Spleen (tissue), 11 donors: ENCODE measurements at regions not wholly inside any gene's neighbourhood (a gene's known extent, or its start where the extent isn't known, plus 50 kb on each side); places are given as distances from the start of the nearest gene placed in this dataset.

Experiments
- DNase-seq: peaks from one replicate; pipeline ENCODE4 v3.0.0-alpha.2; 2020
- H3K27ac ChIP-seq, 8 donors: fragments of 200-600 bp; sonication (generic) in 7 of 8; 1 replicate in 4 of 8; 2 replicates in 4 of 8; pipeline versions ENCODE4 v1.5.0 to v1.8.0; 2016 to 2021; ENCODE audit warnings: inconsistent platforms in 4 of 8, mild to moderate bottlenecking in 4 of 8, moderate library complexity in 1 of 8
- H3K27me3 ChIP-seq, 7 donors: fragments of 200-600 bp; sonication (generic) in 6 of 7; replicated peaks in 1 of 7; 1 replicate in 4 of 7; 2 replicates in 3 of 7; pipeline versions ENCODE4 v1.5.0 to v1.8.0; 2016 to 2021; ENCODE audit warnings: inconsistent platforms in 3 of 7, mild to moderate bottlenecking in 1 of 7
- H3K36me3 ChIP-seq, 6 donors: fragments of 200-600 bp; sonication (generic) in 5 of 6; 1 replicate in 4 of 6; 2 replicates in 2 of 6; pipeline versions ENCODE4 v1.5.0 to v1.8.0; 2016 to 2021; ENCODE audit warnings: inconsistent platforms in 2 of 6
- H3K4me1 ChIP-seq, 6 donors: fragments of 200-600 bp; sonication (generic) in 5 of 6; 1 replicate in 3 of 6; 2 replicates in 3 of 6; pipeline versions ENCODE4 v1.5.0 to v1.8.0; 2016 to 2021; ENCODE audit warnings: inconsistent platforms in 3 of 6
- H3K4me3 ChIP-seq, 8 donors: fragments of 200-600 bp; sonication (generic) in 7 of 8; 1 replicate in 4 of 8; 2 replicates in 4 of 8; pipeline versions ENCODE4 v1.5.0 to v1.8.0; 2016 to 2021; ENCODE audit warnings: inconsistent platforms in 4 of 8, mild to moderate bottlenecking in 4 of 8, moderate library complexity in 2 of 8
- H3K9me3 ChIP-seq, 8 donors: fragments of 200-600 bp; sonication (generic) in 7 of 8; 1 replicate in 4 of 8; 2 replicates in 4 of 8; pipeline versions ENCODE4 v1.5.0 to v1.8.0; 2016 to 2021; ENCODE audit warnings: inconsistent platforms in 4 of 8
- CTCF ChIP-seq, 11 experiments: fragments of 200-600 bp in 7 of 11; fragments of 450-650 bp in 4 of 11; sonication (generic) in 4 of 11; IDR thresholded peaks in 8 of 11; conservative IDR thresholded peaks in 3 of 11; 1 replicate in 7 of 11; 2 replicates in 4 of 11; pipeline versions ENCODE4 v1.4.0 to v1.8.0; 2016 to 2021; ENCODE audit warnings: antibody characterized with exemption in 11 of 11, inconsistent platforms in 4 of 11, mild to moderate bottlenecking in 1 of 11
- POLR2A ChIP-seq, 3 donors: fragments of 450-650 bp; IDR thresholded peaks; one replicate each; pipeline ENCODE4 v1.5.1; 2017; ENCODE audit warnings: antibody characterized with exemption in 3 of 3, mild to moderate bottlenecking in 1 of 3
- POLR2AphosphoS5 ChIP-seq, 3 donors: sonication (generic); formaldehyde crosslinking; IDR thresholded peaks; one replicate each; pipeline ENCODE4 v1.5.1; 2017; ENCODE audit warnings: antibody characterized with exemption in 3 of 3
- WGBS, 5 donors: extraction: QIAGEN DNeasy Blood & Tissue Kit in 3 of 5; methylation state at CpG; one replicate each; pipeline versions ENCODE4 v1.1.5 to v1.1.7; 2013 to 2018; 5-methylcytosine and 5-hydroxymethylcytosine counted together
- intact Hi-C: fragments of 100-400 bp; cut with DNase I; formaldehyde crosslinking; loops from one replicate; pipeline ENCODE4 v1.15.0; 2023; ENCODE audit warnings: low total_unique reads
- donor health status: healthy with polysubstance abuse.
- donor health status: DM: no; HTN: no; CAD: no; lungs with moderate emphysema.
- donor health status: DM: no; HTN: no; CAD: no.
- donor health status: Bipolar disorder and iron deficiency.
- donor health status: healthy.
- donor health status: DM: no; HTN: no; CAD: no.
- donor health status: DM: yes; HTN: yes; CAD: no.

DNA sequence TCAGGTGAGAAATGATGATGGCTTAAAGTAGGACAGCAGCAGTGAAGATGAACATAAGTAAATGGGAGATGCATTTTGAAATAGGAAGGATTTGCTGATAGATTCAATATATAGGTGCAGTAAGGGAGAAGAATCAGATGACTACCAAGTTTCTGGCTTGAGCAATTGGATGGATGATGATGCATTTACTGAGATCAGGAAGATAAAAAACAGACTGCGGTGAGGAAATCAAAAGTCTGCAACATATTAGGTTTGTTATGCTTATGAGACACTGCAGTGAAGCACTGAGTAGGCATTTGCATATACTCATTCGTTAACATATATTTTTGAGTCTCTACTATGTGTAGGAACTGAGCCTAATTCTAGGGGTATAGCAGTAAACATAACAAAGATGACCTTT lies 184.2 kb downstream of the LACC1 start:
- no peaks in the 10 kb centered on the region for H3K4me1 ChIP-seq
- H3K27ac ChIP-seq, result no peak overlapping the region
- WGBS, 5 donors, result 82 to 95% (median 85%) methylated on average over 2 of the region's 2 CpGs
- no peak for TF ChIP-seq POLR2A (IDR thresholded peaks at IDR 0.05)
- TF ChIP-seq CTCF (IDR thresholded peaks at IDR 0.05 in 8 of 11, conservative IDR thresholded peaks at IDR 0.05 in 3 of 11), result no peak
- TF ChIP-seq POLR2AphosphoS5 (IDR thresholded peaks at IDR 0.05), result no peak
- intact Hi-C loops, result no loop called here
- no peaks in the 10 kb centered on the region for H3K27me3 ChIP-seq
- H3K36me3 ChIP-seq, result no peaks in the 10 kb centered on the region
- no peak for DNase-seq
- H3K9me3 ChIP-seq, result no peaks in the 10 kb centered on the region
- H3K4me3 ChIP-seq, result no peak overlapping the region

GRCh38 chr13:44064357-44064756 lies 184.7 kb downstream of the LACC1 start:
- Histone ChIP-seq H3K9me3 (no peaks in the 10 kb centered on the region), H3K27me3 (no peaks in the 10 kb centered on the region), H3K36me3 (no peaks in the 10 kb centered on the region), H3K4me3 (no peak overlapping the region), H3K4me1 (no peaks in the 10 kb centered on the region), H3K27ac (no peak overlapping the region)
- no peak for TF ChIP-seq POLR2AphosphoS5 (IDR thresholded peaks at IDR 0.05)
- no peak for TF ChIP-seq POLR2A (IDR thresholded peaks at IDR 0.05)
- no peak for TF ChIP-seq CTCF (IDR thresholded peaks at IDR 0.05 in 8 of 11, conservative IDR thresholded peaks at IDR 0.05 in 3 of 11)
- no peak for DNase-seq
- WGBS, 5 donors, result 74 to 98% (median 86%) methylated on average over 2 of the region's 2 CpGs
- intact Hi-C loops, result no loop called here

DNA sequence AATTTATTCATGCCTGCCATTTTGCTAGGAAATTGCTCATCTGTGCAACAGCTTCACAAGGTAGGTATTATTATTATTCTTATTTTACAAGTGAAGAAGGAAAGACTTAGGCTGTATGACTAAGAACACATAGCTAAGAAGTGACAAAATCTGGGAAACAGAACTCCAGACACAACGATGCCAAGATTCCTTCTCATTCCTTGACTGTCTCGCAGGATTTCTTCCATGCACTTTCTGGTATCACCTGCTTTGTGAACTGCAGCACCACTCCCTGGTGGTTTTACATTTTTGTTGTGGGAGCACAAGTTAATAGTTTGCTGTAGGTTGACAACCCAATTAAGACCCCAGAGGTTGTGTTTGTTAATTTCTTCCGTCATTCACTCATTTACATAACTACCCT lies 188.5 kb downstream of the LACC1 start:
- no peak overlapping the region for H3K4me3 ChIP-seq

DNA sequence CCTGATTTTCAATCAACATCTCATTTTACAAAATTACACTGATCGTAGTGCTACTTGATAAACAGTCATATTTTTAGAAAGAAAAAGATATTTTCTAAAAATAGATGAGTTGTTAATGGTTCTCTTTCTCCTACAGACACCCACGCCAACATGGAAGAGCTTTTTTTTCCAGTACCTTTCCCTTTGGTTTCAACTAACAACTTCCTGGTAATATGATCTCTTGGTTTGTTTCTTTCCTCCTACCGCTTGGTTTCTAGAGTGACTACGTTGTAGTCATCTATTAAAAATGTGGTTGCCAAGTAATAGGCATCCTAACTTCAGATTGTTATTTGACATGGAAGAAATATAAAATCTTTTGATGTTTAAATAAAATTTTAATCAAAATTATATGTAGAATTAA lies 189.0 kb downstream of the LACC1 start:
- no peaks in the 10 kb centered on the region for H3K27me3 ChIP-seq
- H3K4me1 ChIP-seq, result no peaks in the 10 kb centered on the region
- H3K27ac ChIP-seq, result no peak overlapping the region
- H3K4me3 ChIP-seq, result no peak overlapping the region
- H3K9me3 ChIP-seq, result peaks cover 0 to 27% (median 23%) of the 10 kb centered on the region in 8 donors
- TF ChIP-seq POLR2AphosphoS5 (IDR thresholded peaks at IDR 0.05) (no peak), POLR2A (IDR thresholded peaks at IDR 0.05) (no peak), CTCF (IDR thresholded peaks at IDR 0.05 in 8 of 11, conservative IDR thresholded peaks at IDR 0.05 in 3 of 11) (no peak)
- no peak for DNase-seq
- intact Hi-C loops, result no loop called here
- H3K36me3 ChIP-seq, result no peaks in the 10 kb centered on the region
- 57 to 74% (median 69%) methylated on average over 4 of the region's 4 CpGs for WGBS, 5 donors

More for the DNA sequence above, 188.5 kb downstream of the LACC1 start:
- WGBS, 5 donors, result 81 to 95% (median 87%) methylated on average over 3 of the region's 3 CpGs
- Histone ChIP-seq H3K9me3 (peaks cover 0 to 24% (median 21%) of the 10 kb centered on the region in 8 donors), H3K36me3 (no peaks in the 10 kb centered on the region), H3K27me3 (no peaks in the 10 kb centered on the region), H3K27ac (no peak overlapping the region), H3K4me1 (no peaks in the 10 kb centered on the region)
- no peak for TF ChIP-seq POLR2A (IDR thresholded peaks at IDR 0.05)
- no peak for TF ChIP-seq POLR2AphosphoS5 (IDR thresholded peaks at IDR 0.05)
- no peak for TF ChIP-seq CTCF (IDR thresholded peaks at IDR 0.05 in 8 of 11, conservative IDR thresholded peaks at IDR 0.05 in 3 of 11)
- intact Hi-C loops, result no loop called here
- no peak for DNase-seq
